H9 (cell line): ENCODE measurements at regions not wholly inside any gene's neighbourhood (a gene's known extent, or its start where the extent isn't known, plus 50 kb on each side); places are given as distances from the start of the nearest gene placed in this dataset.
A peak's percentile ranks its signal among the peaks of the same experiment; 100 is the strongest.
"Not testable (repeated sequence)": the region's sequence is repeated elsewhere in the genome, so short reads cannot be mapped to it uniquely, and the experiment has no call there.

ENCODE experiments used
- DNase-seq: peaks from one replicate; pipeline ENCODE4 v3.0.0-alpha.2; 2017
- H2AFZ ChIP-seq: one replicate; pipeline ENCODE4 v1.6.1; 2013; ENCODE audit warnings: mild to moderate bottlenecking, low read length, control low read depth, moderate library complexity
- H2AK5ac ChIP-seq: 2 replicates; pipeline ENCODE4 v1.6.1; 2013; ENCODE audit warnings: low read length, control low read depth, mixed read lengths; ENCODE audit not compliant: insufficient read length
- H2BK120ac ChIP-seq: one replicate; pipeline ENCODE4 v1.6.1; 2013; ENCODE audit warnings: low read depth, mild to moderate bottlenecking, low read length, control low read depth, inconsistent platforms; ENCODE audit not compliant: poor library complexity, severe bottlenecking
- H2BK12ac ChIP-seq: 2 replicates; pipeline ENCODE4 v1.6.1; 2013; ENCODE audit warnings: low read length, control low read depth, mixed read lengths, low read depth; ENCODE audit not compliant: insufficient read length
- H2BK15ac ChIP-seq: 2 replicates; pipeline ENCODE4 v1.6.1; 2013; ENCODE audit warnings: low read depth, low read length, control low read depth
- H2BK20ac ChIP-seq: one replicate; pipeline ENCODE4 v1.6.1; 2013; ENCODE audit warnings: low read depth, mild to moderate bottlenecking, low read length, control low read depth, inconsistent platforms; ENCODE audit not compliant: poor library complexity, severe bottlenecking
- H2BK5ac ChIP-seq: 2 replicates; pipeline ENCODE4 v1.6.1; 2013; ENCODE audit warnings: low read length, control low read depth, mixed read lengths; ENCODE audit not compliant: insufficient read length
- H3K14ac ChIP-seq: 2 replicates; pipeline ENCODE4 v1.6.1; 2013; ENCODE audit warnings: low read length, control low read depth; ENCODE audit not compliant: insufficient read depth
- H3K18ac ChIP-seq: 2 replicates; pipeline ENCODE4 v1.6.1; 2013; ENCODE audit warnings: low read depth, mild to moderate bottlenecking, mixed read lengths, low read length, control low read depth; ENCODE audit not compliant: insufficient read length
- H3K23ac ChIP-seq: 2 replicates; pipeline ENCODE4 v1.6.1; 2013; ENCODE audit warnings: low read length, control low read depth, mixed read lengths, low read depth; ENCODE audit not compliant: insufficient read length
- H3K23me2 ChIP-seq: 2 replicates; pipeline ENCODE4 v1.6.1; 2013; ENCODE audit warnings: low read depth, mild to moderate bottlenecking, mixed read lengths, low read length, control low read depth; ENCODE audit not compliant: insufficient read length, poor library complexity, severe bottlenecking
- H3K27ac ChIP-seq: 2 replicates; pipeline ENCODE4 v1.5.1; 2013; ENCODE audit warnings: low read length, control low read depth, mixed read lengths, low read depth; ENCODE audit not compliant: insufficient read length
- H3K27me3 ChIP-seq: 2 replicates; pipeline ENCODE4 v1.6.1; 2013; ENCODE audit warnings: low read length, control low read depth, inconsistent platforms; ENCODE audit not compliant: insufficient read depth
- H3K4ac ChIP-seq: 2 replicates; pipeline ENCODE4 v1.6.1; 2013; ENCODE audit warnings: low read depth, mild to moderate bottlenecking, control low read depth, inconsistent platforms, low read length, moderate library complexity
- H3K4me1 ChIP-seq: 2 replicates; pipeline ENCODE4 v1.6.1; 2013; ENCODE audit warnings: low read length, control low read depth, inconsistent platforms; ENCODE audit not compliant: insufficient read depth
- H3K4me2 ChIP-seq: 2 replicates; pipeline ENCODE4 v1.6.1; 2013; ENCODE audit warnings: low read length, control low read depth, mixed read lengths; ENCODE audit not compliant: insufficient read length, insufficient read depth
- H3K56ac ChIP-seq: 2 replicates; pipeline ENCODE4 v1.6.1; 2013; ENCODE audit warnings: low read depth, mild to moderate bottlenecking, mixed read lengths, low read length, control low read depth; ENCODE audit not compliant: insufficient read length
- H3K79me1 ChIP-seq: 2 replicates; pipeline ENCODE4 v1.6.1; 2013; ENCODE audit warnings: low read depth, mild to moderate bottlenecking, moderate library complexity, low read length, control low read depth, inconsistent platforms; ENCODE audit not compliant: insufficient read depth, poor library complexity, severe bottlenecking
- H3K79me2 ChIP-seq: 2 replicates; pipeline ENCODE4 v1.6.1; 2013; ENCODE audit warnings: low read length, control low read depth, inconsistent platforms; ENCODE audit not compliant: insufficient read depth
- H3K9ac ChIP-seq: 2 replicates; pipeline ENCODE4 v1.6.1; 2013; ENCODE audit warnings: low read length, control low read depth, mixed read lengths; ENCODE audit not compliant: insufficient read length; ENCODE audit errors: extremely low read depth
- H3K9me3 ChIP-seq: one replicate; pipeline ENCODE4 v1.6.1; 2013; ENCODE audit warnings: low read depth, low read length, inconsistent platforms; ENCODE audit not compliant: control insufficient read depth
- H3T11ph ChIP-seq: one replicate; pipeline ENCODE4 v1.6.1; 2013; ENCODE audit warnings: mild to moderate bottlenecking, low read length, control low read depth, inconsistent platforms
- H4K20me1 ChIP-seq: one replicate; pipeline ENCODE4 v1.6.1; 2013; ENCODE audit not compliant: control insufficient read depth, insufficient read length, insufficient read depth
- H4K5ac ChIP-seq: 2 replicates; pipeline ENCODE4 v1.6.1; 2013; ENCODE audit warnings: low read depth, mild to moderate bottlenecking, mixed read lengths, low read length, control low read depth; ENCODE audit not compliant: insufficient read length
- H4K8ac ChIP-seq: replicated peaks from 2 replicates; pipeline ENCODE4 v1.6.1; 2013; ENCODE audit warnings: low read length, control low read depth, mixed read lengths, low read depth; ENCODE audit not compliant: insufficient read length
- H4K91ac ChIP-seq: 2 replicates; pipeline ENCODE4 v1.6.1; 2013; ENCODE audit warnings: low read depth, mild to moderate bottlenecking, moderate library complexity, mixed read lengths, low read length, control low read depth; ENCODE audit not compliant: insufficient read length
- H3K27ac Mint-ChIP-seq, 3 experiments: 2 replicates in 2 of 3; 3 replicates in 1 of 3; pipeline ENCODE4 v1.8.0; 2020 to 2021; ENCODE audit warnings: mixed read lengths in 3 of 3, mild to moderate bottlenecking in 1 of 3, moderate library complexity in 1 of 3
- H3K27me3 Mint-ChIP-seq: 2 replicates; pipeline ENCODE4 v1.8.0; 2021; ENCODE audit warnings: low read depth, mild to moderate bottlenecking, moderate library complexity, mixed read lengths
- H3K36me3 Mint-ChIP-seq, 3 experiments: 2 replicates in 2 of 3; 3 replicates in 1 of 3; pipeline ENCODE4 v1.8.0; 2020 to 2021; ENCODE audit warnings: low read depth in 3 of 3, mixed read lengths in 3 of 3; ENCODE audit not compliant: insufficient read depth in 1 of 3
- H3K4me1 Mint-ChIP-seq, 2 experiments: 2 replicates each; pipeline ENCODE4 v1.8.0; 2020; ENCODE audit warnings: mixed read lengths in 2 of 2
- H3K4me3 Mint-ChIP-seq, 2 experiments: 2 replicates in 1 of 2; 3 replicates in 1 of 2; pipeline ENCODE4 v1.8.0; 2020 to 2021; ENCODE audit warnings: mild to moderate bottlenecking in 2 of 2, mixed read lengths in 2 of 2, moderate library complexity in 1 of 2
- H3K9me3 Mint-ChIP-seq, 2 experiments: 2 replicates in 1 of 2; 3 replicates in 1 of 2; pipeline ENCODE4 v1.8.0; 2020; ENCODE audit warnings: mild to moderate bottlenecking in 2 of 2, mixed read lengths in 2 of 2, moderate library complexity in 1 of 2
- CTCF ChIP-seq: fragments of 200-600 bp; sonication (generic); conservative IDR thresholded peaks from 3 replicates; pipeline ENCODE4 v1.8.0; 2021; ENCODE audit warnings: antibody characterized with exemption, mild to moderate bottlenecking
- WGBS: extraction: QIAGEN DNeasy Blood & Tissue Kit; methylation state at CpG from one replicate; pipeline ENCODE4 v1.1.7; 2013; ENCODE audit warnings: missing lambda C conversion rate, low lambda C conversion rate, mixed read lengths; ENCODE audit not compliant: insufficient read length; ENCODE audit errors: extremely low coverage; 5-methylcytosine and 5-hydroxymethylcytosine counted together

GRCh38 chr10:35959252-35959651 is 317.2 kb upstream of the FZD8 start:
- Histone ChIP-seq H3K4me1 (no peaks in the 10 kb centered on the region; the same call in 1 of the 2 replicates), H3K9ac (no peak overlapping the region), H3T11ph (no peak overlapping the region), H4K91ac (no peak overlapping the region), H2BK15ac (no peak overlapping the region), H4K20me1 (no peaks in the 10 kb centered on the region), H3K9me3 (no peaks in the 10 kb centered on the region), H3K23ac (no peak overlapping the region), H2BK20ac (no peak overlapping the region), H2AK5ac (no peak overlapping the region), H4K5ac (no peak overlapping the region), H2BK120ac (no peak overlapping the region), H3K27me3 (no peaks in the 10 kb centered on the region; the same call in 1 of the 2 replicates), H3K79me2 (no peaks in the 10 kb centered on the region), H3K23me2 (no peaks in the 10 kb centered on the region), H2BK5ac (no peak overlapping the region), H2BK12ac (no peak overlapping the region), H3K18ac (no peak overlapping the region), H2AFZ (no peak overlapping the region), H4K8ac (no peak overlapping the region), H3K14ac (no peak overlapping the region), H3K27ac (no peak overlapping the region), H3K4me2 (no peak overlapping the region), H3K56ac (no peak overlapping the region), H3K79me1 (no peaks in the 10 kb centered on the region), H3K4ac (no peak overlapping the region)
- no CpG with 5 or more reads among the region's 7 CpGs for WGBS
- peaks cover 12% of the 10 kb centered on the region for H3K27me3 Mint-ChIP-seq
- peaks cover 20 to 24% of the 10 kb centered on the region in 2 experiments for H3K4me1 Mint-ChIP-seq
- no peaks in the 10 kb centered on the region; a peak in 1 of 5 replicates for H3K9me3 Mint-ChIP-seq
- no peak overlapping the region for H3K4me3 Mint-ChIP-seq
- H3K36me3 Mint-ChIP-seq = no peaks in the 10 kb centered on the region
- DNase-seq = no peak
- H3K27ac Mint-ChIP-seq = peak overlapping the region in 2 of 3 experiments; percentile 36 to 48; a peak in 2 of 7 replicates
- TF ChIP-seq CTCF = no peak

GRCh38 chr10:35958609-35959008 is 316.5 kb upstream of the FZD8 start:
- not testable (repeated sequence) for H4K91ac ChIP-seq, DNase-seq, H3K4ac ChIP-seq, H3K23me2 ChIP-seq, H3K27ac ChIP-seq, H2BK20ac ChIP-seq, H3K36me3 Mint-ChIP-seq, H3K23ac ChIP-seq, H3K9me3 ChIP-seq, H2AK5ac ChIP-seq, H3T11ph ChIP-seq, H3K79me1 ChIP-seq, H2BK12ac ChIP-seq, H3K27me3 Mint-ChIP-seq, H3K79me2 ChIP-seq, H2BK120ac ChIP-seq, H3K18ac ChIP-seq, H3K14ac ChIP-seq, H3K4me1 ChIP-seq, H3K56ac ChIP-seq, H2BK15ac ChIP-seq, H3K9me3 Mint-ChIP-seq, H3K9ac ChIP-seq, H4K8ac ChIP-seq, H2AFZ ChIP-seq, H3K4me2 ChIP-seq, H4K5ac ChIP-seq, H3K27me3 ChIP-seq, H2BK5ac ChIP-seq, H3K4me3 Mint-ChIP-seq, H4K20me1 ChIP-seq
- Mint-ChIP-seq H3K27ac (peak overlapping the region in 1 of 3 experiments; percentile 43; a peak in 1 of 7 replicates), H3K4me1 (peaks cover 20 to 24% of the 10 kb centered on the region in 2 experiments)
